Urothelium cell line (cell line): ENCODE measurements at regions not wholly inside any gene's neighbourhood (a gene's known extent, or its start where the extent isn't known, plus 50 kb on each side); places are given as distances from the start of the nearest gene placed in this dataset.
A peak's percentile ranks its signal among the peaks of the same experiment; 100 is the strongest.
"Not testable (repeated sequence)": the region's sequence is repeated elsewhere in the genome, so short reads cannot be mapped to it uniquely, and the experiment has no call there.

Source experiments
- DNase-seq: peaks from one replicate; pipeline ENCODE4 v3.0.0; 2011; ENCODE audit warnings: low spot score, mixed read lengths
- FAIRE-seq: peaks from 2 replicates; lab custom pipeline; 2011; peaks lifted over from hg19 to GRCh38; lab: Jason Lieb, UNC

DNA sequence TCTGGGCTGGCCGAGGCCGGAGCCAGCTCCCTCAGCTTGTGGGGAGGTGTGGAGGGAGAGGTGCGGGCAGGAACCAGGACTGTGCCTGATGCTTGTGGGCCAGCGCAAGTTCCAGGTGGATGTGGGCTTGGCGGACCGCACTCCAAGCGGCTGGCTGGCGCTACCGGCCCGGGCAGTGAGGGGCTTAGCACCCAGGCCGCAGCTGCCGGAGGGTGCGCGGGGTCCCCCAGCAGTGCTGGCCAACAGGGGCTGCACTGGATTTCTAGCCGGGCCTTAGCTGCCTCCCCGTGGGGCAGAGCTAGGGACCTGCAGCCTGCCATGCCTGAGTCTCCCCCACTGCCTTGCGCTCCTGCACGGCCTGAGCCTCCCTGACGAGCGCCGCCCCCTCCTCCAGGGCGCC lies 242.8 kb downstream of the CCSER2 start:
- DNase-seq = no peak
- no peak for FAIRE-seq

GRCh38 chr10:84574102-84574501 lies 245.7 kb downstream of the CCSER2 start:
- no peak for FAIRE-seq
- DNase-seq = peak; percentile 14

DNA sequence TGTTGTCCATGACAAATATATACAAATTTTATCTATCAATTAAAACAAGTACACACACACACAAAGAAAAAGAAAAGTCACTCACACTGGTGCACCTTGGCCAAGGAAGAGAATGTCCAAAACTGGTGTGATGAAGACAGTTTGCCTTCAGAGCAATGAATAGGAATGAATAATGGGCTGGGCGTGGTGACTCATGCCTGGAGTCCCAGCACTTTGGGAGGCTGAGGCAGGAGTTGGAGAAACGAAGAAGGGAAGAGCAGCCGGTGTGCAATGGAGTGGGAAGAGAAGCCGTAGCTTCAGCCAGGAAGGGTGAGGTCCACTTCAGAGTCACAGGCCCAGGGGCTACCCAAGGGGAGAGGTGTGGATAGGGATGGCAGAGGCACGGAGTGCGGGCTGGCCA lies 253.6 kb downstream of the CCSER2 start:
- DNase-seq = no peak
- FAIRE-seq = no peak

DNA sequence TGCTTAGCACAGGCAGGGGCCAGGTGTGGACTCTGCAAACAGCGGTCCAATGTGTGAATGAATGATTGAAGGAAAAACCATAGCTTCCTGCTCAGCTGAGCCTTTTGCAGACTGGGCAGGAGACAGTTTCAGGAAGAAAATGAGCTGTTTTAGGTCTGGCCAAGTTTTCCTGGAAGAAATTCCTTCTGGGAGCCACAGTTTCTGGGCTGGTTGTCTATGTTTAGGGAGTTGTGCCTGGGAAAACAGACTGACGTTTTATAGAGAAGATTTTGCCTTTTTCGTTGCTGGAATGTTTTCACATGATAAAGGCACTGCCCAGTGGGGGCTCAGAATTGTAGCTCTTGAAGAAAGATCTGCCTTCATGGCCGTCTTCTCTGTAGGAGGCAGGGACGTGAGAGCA lies 255.1 kb downstream of the CCSER2 start:
- FAIRE-seq (no peak), DNase-seq (no peak)

GRCh38 chr10:84587789-84588188 lies 259.4 kb downstream of the CCSER2 start:
- FAIRE-seq (no peak), DNase-seq (no peak)

DNA sequence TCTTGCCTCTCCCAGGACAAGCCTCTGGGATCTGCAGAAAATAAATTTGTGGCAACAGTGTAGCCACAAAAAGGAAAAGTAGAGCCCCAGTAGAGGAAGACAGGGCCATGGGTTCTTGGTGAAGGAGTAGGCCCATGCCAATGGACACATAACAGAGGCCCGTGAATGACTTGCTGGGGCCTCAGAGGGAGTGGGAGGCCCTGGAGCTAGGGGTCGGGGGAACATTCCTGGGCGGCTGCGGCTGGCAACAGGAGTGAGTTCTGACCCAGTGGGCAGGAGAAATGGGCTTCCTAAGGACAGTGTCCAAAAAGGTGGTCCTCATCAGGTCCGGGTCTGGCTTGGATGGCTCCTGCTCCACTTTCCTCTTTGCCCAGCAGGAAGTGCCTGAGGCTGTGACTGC lies 260.0 kb downstream of the CCSER2 start:
- DNase-seq (no peak), FAIRE-seq (no peak)

DNA sequence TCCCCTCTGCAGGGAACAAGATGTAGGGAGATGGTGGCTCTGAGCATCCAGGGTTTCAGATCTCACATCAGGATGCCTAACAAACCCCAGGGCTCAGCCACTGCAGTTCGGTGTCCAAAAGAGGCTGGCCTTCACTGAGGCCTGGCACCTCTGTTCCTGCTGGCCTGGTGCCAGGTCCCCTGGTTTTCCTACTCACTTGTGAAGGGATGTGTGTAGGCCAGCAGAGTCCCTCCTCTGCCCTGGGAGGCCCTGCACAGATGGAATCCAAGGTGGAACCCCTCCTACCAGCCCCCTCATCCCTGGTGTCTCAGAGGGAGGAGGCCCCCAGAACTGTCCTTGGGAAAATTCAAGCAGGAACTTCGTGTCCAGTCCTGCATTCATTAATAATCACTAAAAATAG lies 260.6 kb downstream of the CCSER2 start:
- DNase-seq = no peak
- FAIRE-seq = no peak

DNA sequence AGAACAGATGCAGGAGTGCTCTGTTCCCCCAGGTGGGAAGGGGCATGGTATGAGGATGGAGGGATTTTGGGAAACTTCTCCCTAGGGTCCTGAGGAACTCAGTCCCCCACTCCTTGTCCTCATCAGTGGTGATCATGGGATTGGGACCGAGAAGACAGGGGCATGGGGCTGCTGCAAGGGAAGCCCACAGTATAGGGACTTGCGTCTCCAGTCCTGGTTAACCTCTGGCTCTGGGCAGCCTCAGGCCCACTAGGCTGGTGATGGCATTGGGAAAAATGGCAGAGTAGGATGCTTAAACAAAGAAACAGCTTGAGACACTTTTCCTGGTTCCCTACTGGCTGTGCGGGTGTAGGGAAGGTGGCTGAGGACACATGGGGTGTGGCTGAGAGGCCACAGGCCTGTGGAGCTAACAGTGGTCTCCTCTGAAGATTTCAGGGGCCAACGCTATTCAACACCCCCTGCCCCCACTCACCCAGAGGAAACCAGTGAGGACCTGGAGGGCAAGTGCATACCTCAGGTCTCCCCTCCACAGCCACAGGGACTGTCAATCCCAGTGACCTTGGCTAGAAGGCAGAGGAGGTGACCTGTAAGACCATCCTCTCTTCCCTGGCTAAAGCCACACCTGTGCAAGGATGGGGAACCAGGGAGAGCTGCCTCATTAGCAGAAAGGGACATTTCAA lies 261.3 kb downstream of the CCSER2 start:
- no peak for FAIRE-seq
- DNase-seq = no peak

GRCh38 chr10:84590327-84591193 lies 262.2 kb downstream of the CCSER2 start:
- DNase-seq = no peak

DNA sequence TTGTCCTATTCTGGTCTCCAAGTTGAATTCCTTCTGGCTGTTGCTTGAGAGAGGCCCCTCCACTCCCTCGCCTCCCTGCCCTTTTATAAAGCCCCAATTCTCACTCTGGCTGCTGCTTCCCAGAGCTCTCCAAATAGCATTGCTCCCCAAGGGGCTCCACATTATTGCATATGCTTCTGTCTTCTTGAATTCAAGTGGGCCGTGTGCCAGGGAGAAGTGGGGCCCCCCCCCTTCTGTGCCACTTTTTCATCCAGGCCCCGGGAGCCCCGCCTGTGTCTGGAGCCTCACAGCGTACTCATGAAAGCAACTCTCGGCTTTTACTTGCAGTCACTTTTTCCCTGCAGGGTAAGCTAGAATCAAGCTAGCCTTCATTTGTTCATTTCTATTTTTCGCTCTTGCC lies 265.1 kb downstream of the CCSER2 start:
- no peak for DNase-seq
- FAIRE-seq = no peak

More at GRCh38 chr10:84590327-84591193, 262.2 kb downstream of the CCSER2 start:
- no peak for FAIRE-seq

GRCh38 chr10:84596585-84596984 lies 268.2 kb downstream of the CCSER2 start:
- DNase-seq = no peak
- FAIRE-seq = no peak

DNA sequence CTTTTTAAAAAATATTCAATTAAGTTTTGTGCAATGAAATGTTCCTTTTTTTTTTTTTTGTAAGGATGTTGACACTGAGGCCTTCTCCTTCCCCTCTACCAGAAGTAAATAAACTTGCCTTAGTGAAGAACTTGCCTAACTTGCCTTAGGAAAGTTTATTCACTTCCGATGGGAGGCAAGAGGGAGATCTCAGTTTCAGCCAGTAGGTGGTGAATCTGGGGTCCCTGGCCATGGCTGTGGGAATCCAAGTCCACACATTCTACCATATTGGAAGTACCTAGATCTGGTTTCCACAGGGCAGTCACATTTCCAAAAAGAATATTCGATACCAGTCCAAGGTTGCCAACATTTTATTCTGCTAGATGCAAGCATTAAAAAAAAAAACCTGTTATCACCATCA lies 270.9 kb downstream of the CCSER2 start:
- FAIRE-seq = no peak

GRCh38 chr10:84600947-84601346 lies 272.6 kb downstream of the CCSER2 start:
- no peak for DNase-seq
- FAIRE-seq = no peak

More for the DNA sequence above, 270.9 kb downstream of the CCSER2 start:
- DNase-seq = no peak

DNA sequence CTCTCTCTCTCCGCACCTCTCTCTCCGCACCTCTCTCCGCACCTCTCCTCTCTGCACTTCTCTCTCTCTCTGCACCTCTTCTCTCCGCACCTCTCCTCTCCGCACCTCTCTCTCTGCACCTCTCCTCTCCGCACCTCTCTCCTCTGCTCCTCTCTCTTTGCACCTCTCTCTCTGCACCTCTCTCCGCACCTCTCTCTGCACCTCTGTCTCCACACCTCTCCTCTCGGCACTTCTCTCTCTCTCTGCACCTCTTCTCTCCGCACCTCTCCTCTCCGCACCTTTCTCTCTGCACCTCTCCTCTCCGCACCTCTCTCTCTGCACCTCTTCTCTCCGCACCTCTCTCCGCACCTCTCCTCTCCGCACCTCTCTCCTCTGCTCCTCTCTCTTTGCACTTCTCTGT lies 274.2 kb downstream of the CCSER2 start:
- not testable (repeated sequence) for FAIRE-seq, DNase-seq

GRCh38 chr10:84603971-84604370 lies 275.6 kb downstream of the CCSER2 start:
- DNase-seq (no peak), FAIRE-seq (no peak)

GRCh38 chr10:84605802-84606201 lies 277.4 kb downstream of the CCSER2 start:
- DNase-seq = no peak
- no peak for FAIRE-seq

- no peak for DNase-seq
- no peak for FAIRE-seq
These were observed 278.0 kb downstream of the CCSER2 start for GRCh38 chr10:84606428-84606827.

GRCh38 chr10:84607044-84607443 lies 278.7 kb downstream of the CCSER2 start:
- FAIRE-seq (no peak), DNase-seq (no peak)

GRCh38 chr10:84607523-84607922 lies 279.1 kb downstream of the CCSER2 start:
- FAIRE-seq (no peak), DNase-seq (no peak)

DNA sequence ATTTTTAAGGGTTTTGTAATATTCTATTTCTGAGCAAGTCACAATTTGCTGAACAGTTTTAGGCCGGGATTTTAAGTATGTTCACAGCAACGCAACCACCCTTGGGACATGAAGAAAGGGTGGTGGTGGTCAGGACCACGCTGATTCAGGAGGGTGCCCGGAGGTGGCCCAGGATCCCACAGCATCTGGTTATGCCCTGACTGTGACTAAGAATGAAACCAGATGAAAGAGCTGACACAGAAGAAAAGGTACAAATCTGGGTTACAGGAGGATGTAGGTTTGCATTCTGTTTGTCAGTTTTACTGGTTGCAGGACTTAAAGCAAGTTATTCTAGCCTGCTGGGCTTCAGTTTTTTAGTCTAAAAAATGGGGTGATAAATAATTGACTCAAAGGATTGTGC lies 279.7 kb downstream of the CCSER2 start:
- no peak for DNase-seq
- no peak for FAIRE-seq

GRCh38 chr10:84613336-84614021 lies 285.1 kb downstream of the CCSER2 start:
- DNase-seq = peak; percentile 71
- no peak for FAIRE-seq
